ENCODE measurements at regions not wholly inside any gene's neighbourhood (a gene's known extent, or its start where the extent isn't known, plus 50 kb on each side); places are given as distances from the start of the nearest gene placed in this dataset.

- TF ChIP-seq CTCF (IDR thresholded peaks at IDR 0.05) (no peak), RFX5 (IDR thresholded peaks at IDR 0.05) (no peak), ZFP36 (IDR thresholded peaks at IDR 0.05; ENCODE audit: borderline replicate concordance, partially characterized antibody) (no peak), EP300 (IDR thresholded peaks at IDR 0.05) (no peak), RAD21 (conservative IDR thresholded peaks at IDR 0.05 in 1 of 2, IDR thresholded peaks at IDR 0.05 in 1 of 2) (no peak), POLR2A (IDR thresholded peaks at IDR 0.05; ENCODE audit: low read length) (no peak), MAX (IDR thresholded peaks at IDR 0.05) (no peak), JUN (IDR thresholded peaks at IDR 0.05) (no peak)
Measured at GRCh38 chr11:35084817-35085440, 54.0 kb upstream of the CD44 start.
